ENCODE measurements at regions not wholly inside any gene's neighbourhood (a gene's known extent, or its start where the extent isn't known, plus 50 kb on each side); places are given as distances from the start of the nearest gene placed in this dataset.
A peak's percentile ranks its signal among the peaks of the same experiment; 100 is the strongest.

DNA sequence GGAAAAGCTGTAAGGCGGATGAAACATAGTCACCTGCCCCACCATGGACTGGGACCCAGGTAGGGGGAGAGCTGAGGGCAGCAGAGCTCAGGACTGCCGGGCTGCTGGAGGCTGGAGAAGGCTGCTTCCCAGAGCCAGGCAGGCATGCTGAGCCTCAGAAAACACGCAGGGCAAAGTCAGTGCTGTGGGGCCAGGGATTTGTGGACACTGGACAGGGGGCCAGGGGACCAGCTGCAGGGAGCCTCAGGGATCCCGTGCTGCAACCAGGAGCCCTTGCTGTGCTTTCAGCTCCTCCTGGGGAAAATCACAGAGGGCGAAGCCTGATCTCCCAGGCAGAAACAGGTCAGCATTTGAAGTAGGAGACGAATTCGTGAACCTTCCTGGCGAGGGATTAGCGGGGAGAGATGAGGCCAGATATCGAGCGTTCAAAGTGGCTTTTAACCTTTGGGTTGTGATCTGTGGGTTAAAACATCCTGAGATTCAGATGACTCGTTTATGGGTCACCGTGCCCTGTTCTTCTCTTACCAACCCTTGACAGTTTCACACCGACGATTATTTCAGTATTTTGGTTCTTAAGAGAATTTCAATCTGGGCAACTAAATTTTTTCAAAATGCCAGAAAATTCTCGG lies 85.6 kb upstream of the SHH start:
- Histone ChIP-seq H3K4me1 (ENCODE audit: insufficient read depth, poor library complexity, severe bottlenecking) (no peaks in the 10 kb centered on the region), H3K27ac (ENCODE audit: poor library complexity, severe bottlenecking) (no peak overlapping the region), H3K27me3 (ENCODE audit: insufficient read depth, poor library complexity, severe bottlenecking) (no peaks in the 10 kb centered on the region), H3K36me3 (ENCODE audit: low read depth) (no peaks in the 10 kb centered on the region), H3K4me3 (ENCODE audit: severe bottlenecking) (no peak overlapping the region), H3K9me3 (ENCODE audit: severe bottlenecking) (no peaks in the 10 kb centered on the region)
- ATAC-seq (ENCODE audit: low read depth) (no peak), DNase-seq (ENCODE audit: low spot score) (no peak)
- TF ChIP-seq, protein P1, sequence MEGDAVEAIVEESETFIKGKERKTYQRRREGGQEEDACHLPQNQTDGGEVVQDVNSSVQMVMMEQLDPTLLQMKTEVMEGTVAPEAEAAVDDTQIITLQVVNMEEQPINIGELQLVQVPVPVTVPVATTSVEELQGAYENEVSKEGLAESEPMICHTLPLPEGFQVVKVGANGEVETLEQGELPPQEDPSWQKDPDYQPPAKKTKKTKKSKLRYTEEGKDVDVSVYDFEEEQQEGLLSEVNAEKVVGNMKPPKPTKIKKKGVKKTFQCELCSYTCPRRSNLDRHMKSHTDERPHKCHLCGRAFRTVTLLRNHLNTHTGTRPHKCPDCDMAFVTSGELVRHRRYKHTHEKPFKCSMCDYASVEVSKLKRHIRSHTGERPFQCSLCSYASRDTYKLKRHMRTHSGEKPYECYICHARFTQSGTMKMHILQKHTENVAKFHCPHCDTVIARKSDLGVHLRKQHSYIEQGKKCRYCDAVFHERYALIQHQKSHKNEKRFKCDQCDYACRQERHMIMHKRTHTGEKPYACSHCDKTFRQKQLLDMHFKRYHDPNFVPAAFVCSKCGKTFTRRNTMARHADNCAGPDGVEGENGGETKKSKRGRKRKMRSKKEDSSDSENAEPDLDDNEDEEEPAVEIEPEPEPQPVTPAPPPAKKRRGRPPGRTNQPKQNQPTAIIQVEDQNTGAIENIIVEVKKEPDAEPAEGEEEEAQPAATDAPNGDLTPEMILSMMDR (IDR thresholded peaks at IDR 0.05; ENCODE audit: poor library complexity, severe bottlenecking): no peak

- H3K27ac ChIP-seq (ENCODE audit: poor library complexity, severe bottlenecking): no peak overlapping the region
- no peaks in the 10 kb centered on the region for H3K9me3 ChIP-seq (ENCODE audit: severe bottlenecking)
- no peaks in the 10 kb centered on the region for H3K4me1 ChIP-seq (ENCODE audit: insufficient read depth, poor library complexity, severe bottlenecking)
- TF ChIP-seq, protein P1 (IDR thresholded peaks at IDR 0.05; ENCODE audit: poor library complexity, severe bottlenecking): no peak
- H3K4me3 ChIP-seq (ENCODE audit: severe bottlenecking): no peak overlapping the region
- H3K27me3 ChIP-seq (ENCODE audit: insufficient read depth, poor library complexity, severe bottlenecking): no peaks in the 10 kb centered on the region
- ATAC-seq (ENCODE audit: low read depth): peak; percentile 45; the same call in 1 of the 3 replicates
- DNase-seq (ENCODE audit: low spot score): no peak
- no peaks in the 10 kb centered on the region for H3K36me3 ChIP-seq (ENCODE audit: low read depth)
These were observed 84.4 kb upstream of the SHH start for GRCh38 chr7:155896531-155897263.

GRCh38 chr7:155893664-155894063 lies 81.4 kb upstream of the SHH start:
- DNase-seq (ENCODE audit: low spot score) (no peak), ATAC-seq (ENCODE audit: low read depth) (no peak)

GRCh38 chr7:155893176-155893575 lies 80.9 kb upstream of the SHH start:
- DNase-seq (ENCODE audit: low spot score) (no peak), ATAC-seq (ENCODE audit: low read depth) (no peak)
- Histone ChIP-seq H3K27me3 (ENCODE audit: insufficient read depth, poor library complexity, severe bottlenecking) (no peaks in the 10 kb centered on the region), H3K27ac (ENCODE audit: poor library complexity, severe bottlenecking) (no peak overlapping the region), H3K4me3 (ENCODE audit: severe bottlenecking) (no peak overlapping the region), H3K9me3 (ENCODE audit: severe bottlenecking) (no peaks in the 10 kb centered on the region), H3K4me1 (ENCODE audit: insufficient read depth, poor library complexity, severe bottlenecking) (no peaks in the 10 kb centered on the region), H3K36me3 (ENCODE audit: low read depth) (no peaks in the 10 kb centered on the region)
- TF ChIP-seq, protein P1 (IDR thresholded peaks at IDR 0.05; ENCODE audit: poor library complexity, severe bottlenecking): no peak

More at GRCh38 chr7:155893664-155894063, 81.4 kb upstream of the SHH start:
- Histone ChIP-seq H3K27ac (ENCODE audit: poor library complexity, severe bottlenecking) (no peak overlapping the region), H3K36me3 (ENCODE audit: low read depth) (no peaks in the 10 kb centered on the region), H3K9me3 (ENCODE audit: severe bottlenecking) (no peaks in the 10 kb centered on the region), H3K4me1 (ENCODE audit: insufficient read depth, poor library complexity, severe bottlenecking) (no peaks in the 10 kb centered on the region), H3K4me3 (ENCODE audit: severe bottlenecking) (no peak overlapping the region), H3K27me3 (ENCODE audit: insufficient read depth, poor library complexity, severe bottlenecking) (no peaks in the 10 kb centered on the region)
- TF ChIP-seq, protein P1 (IDR thresholded peaks at IDR 0.05; ENCODE audit: poor library complexity, severe bottlenecking): no peak

Data from RWPE2 (cell line).